DOHH2 (cell line): ENCODE measurements at regions not wholly inside any gene's neighbourhood (a gene's known extent, or its start where the extent isn't known, plus 50 kb on each side); places are given as distances from the start of the nearest gene placed in this dataset.

ENCODE experiments used
- H3F3A ChIP-seq: fragments of 200-600 bp; sonication (generic), shearing (Covaris generic); 2 replicates; pipeline ENCODE4 v1.6.0; 2016; ENCODE audit warnings: antibody characterized with exemption, mild to moderate bottlenecking; ENCODE audit not compliant: control insufficient read depth, insufficient read depth
- H3K27ac ChIP-seq: fragments of 200-600 bp; sonication (generic); 2 replicates; pipeline ENCODE4 v1.5.1; 2014; ENCODE audit warnings: low read depth, mild to moderate bottlenecking, low read length, moderate library complexity
- H3K27me3 ChIP-seq: fragments of 200-600 bp; sonication (generic); 2 replicates; pipeline ENCODE4 v1.6.1; 2014; ENCODE audit warnings: mild to moderate bottlenecking, low read length, mixed read lengths; ENCODE audit not compliant: control insufficient read depth
- H3K36me3 ChIP-seq: fragments of 200-600 bp; sonication (generic); 2 replicates; pipeline ENCODE4 v1.6.1; 2014; ENCODE audit warnings: mild to moderate bottlenecking, low read length, moderate library complexity, mixed read lengths; ENCODE audit not compliant: control insufficient read depth
- H3K4me1 ChIP-seq: fragments of 200-600 bp; sonication (generic); 2 replicates; pipeline ENCODE4 v1.6.1; 2014; ENCODE audit warnings: mild to moderate bottlenecking, low read length, mixed read lengths; ENCODE audit not compliant: control insufficient read depth
- H3K4me2 ChIP-seq: fragments of 200-600 bp; sonication (generic); 2 replicates; pipeline ENCODE4 v1.6.0; 2014; ENCODE audit warnings: mild to moderate bottlenecking, low read length, moderate library complexity
- H3K4me3 ChIP-seq: fragments of 200-600 bp; sonication (generic); 2 replicates; pipeline ENCODE4 v1.5.1; 2014; ENCODE audit warnings: mild to moderate bottlenecking, low read length, mixed read lengths
- H3K79me2 ChIP-seq: fragments of 200-600 bp; sonication (generic); 2 replicates; pipeline ENCODE4 v1.6.1; 2014; ENCODE audit warnings: mild to moderate bottlenecking, low read length, mixed read lengths; ENCODE audit not compliant: control insufficient read depth
- H3K9me2 ChIP-seq: fragments of 200-600 bp; sonication (generic); replicated peaks from 2 replicates; pipeline ENCODE4 v1.6.1; 2014; ENCODE audit warnings: mild to moderate bottlenecking, low read length, mixed read lengths; ENCODE audit not compliant: control insufficient read depth
- H3K9me3 ChIP-seq: fragments of 200-600 bp; sonication (generic); 2 replicates; pipeline ENCODE4 v1.6.1; 2014; ENCODE audit warnings: antibody characterized with exemption, low read length, mixed read lengths; ENCODE audit not compliant: control insufficient read depth, insufficient read depth
- H4K20me1 ChIP-seq: fragments of 200-600 bp; sonication (generic); 2 replicates; pipeline ENCODE4 v1.6.0; 2014; ENCODE audit warnings: low read depth, mild to moderate bottlenecking, antibody characterized with exemption, low read length, moderate library complexity; ENCODE audit not compliant: control insufficient read depth, insufficient read depth
- CTCF ChIP-seq: fragments of 200-600 bp; sonication (generic); IDR thresholded peaks from one replicate; pipeline ENCODE4 v1.5.1; 2014; ENCODE audit warnings: antibody characterized with exemption, mild to moderate bottlenecking, low read depth, low read length; ENCODE audit not compliant: poor library complexity, severe bottlenecking
- EZH2phosphoT487 ChIP-seq: fragments of 200-600 bp; sonication (generic); IDR thresholded peaks from 2 replicates; pipeline ENCODE4 v1.6.1; 2017; ENCODE audit warnings: borderline replicate concordance, mild to moderate bottlenecking, antibody characterized with exemption, low read length, moderate library complexity, mixed read lengths

GRCh38 chr1:106319612-106320011 is 736.9 kb upstream of the PRMT6 start:
- H3K4me1 ChIP-seq = no peaks in the 10 kb centered on the region
- H3K79me2 ChIP-seq = no peaks in the 10 kb centered on the region
- H3K27ac ChIP-seq = no peak overlapping the region
- no peak overlapping the region for H3K4me3 ChIP-seq
- no peaks in the 10 kb centered on the region for H3K27me3 ChIP-seq
- no peaks in the 10 kb centered on the region for H3F3A ChIP-seq
- H3K9me3 ChIP-seq = no peaks in the 10 kb centered on the region
- no peaks in the 10 kb centered on the region for H3K36me3 ChIP-seq
- H4K20me1 ChIP-seq = no peaks in the 10 kb centered on the region
- H3K4me2 ChIP-seq = no peak overlapping the region
- TF ChIP-seq CTCF (no peak), EZH2phosphoT487 (no peak)
- no peaks in the 10 kb centered on the region for H3K9me2 ChIP-seq

DNA sequence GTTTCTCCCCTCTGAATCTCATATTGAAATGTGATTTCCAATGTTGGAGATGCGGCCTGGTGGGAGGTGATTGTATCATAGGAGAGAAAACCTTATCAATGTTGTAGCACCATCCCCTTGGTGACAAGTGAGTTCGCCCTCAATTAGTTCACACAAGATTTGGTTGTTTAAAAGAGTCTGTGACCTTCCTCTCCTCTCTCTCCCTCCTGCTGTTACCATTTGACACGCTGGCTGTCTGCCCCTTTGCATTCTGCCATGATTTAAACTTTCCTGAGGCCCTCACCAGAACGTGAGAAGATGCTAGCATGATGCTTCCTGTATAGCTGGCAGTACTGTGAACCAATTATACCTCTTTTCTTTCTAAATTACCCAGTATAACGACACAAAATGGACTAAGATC is 730.9 kb upstream of the PRMT6 start:
- Histone ChIP-seq H3K4me2 (no peak overlapping the region), H3K9me3 (no peaks in the 10 kb centered on the region), H3K79me2 (no peaks in the 10 kb centered on the region), H4K20me1 (no peaks in the 10 kb centered on the region), H3K27me3 (no peaks in the 10 kb centered on the region), H3K36me3 (no peaks in the 10 kb centered on the region), H3K4me3 (no peak overlapping the region), H3K9me2 (no peaks in the 10 kb centered on the region; the same call in 1 of the 2 replicates), H3K4me1 (no peaks in the 10 kb centered on the region), H3K27ac (no peak overlapping the region), H3F3A (no peaks in the 10 kb centered on the region)
- no peak for TF ChIP-seq EZH2phosphoT487
- TF ChIP-seq CTCF = no peak

DNA sequence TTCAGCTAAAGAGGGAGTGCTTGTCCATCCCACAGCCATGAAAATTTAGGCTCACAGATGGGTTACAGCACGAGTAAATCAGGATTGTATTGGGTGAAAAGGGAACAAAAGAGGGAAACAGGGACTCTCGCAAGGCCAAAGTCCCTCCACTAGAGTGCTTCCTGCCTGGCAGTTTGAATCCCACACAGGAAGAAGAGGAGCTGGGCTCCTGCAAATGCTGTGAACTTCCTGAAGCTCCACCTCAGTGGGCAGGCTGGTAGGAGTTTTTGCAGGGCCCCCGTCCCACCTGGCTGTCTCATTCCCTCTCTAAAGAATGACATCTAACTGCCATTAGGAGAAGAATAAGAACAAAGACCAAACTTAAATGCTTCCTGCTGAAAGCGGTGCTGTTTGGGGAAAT is 712.0 kb upstream of the PRMT6 start:
- no peaks in the 10 kb centered on the region; the same call in 1 of the 2 replicates for H3K9me2 ChIP-seq
- H3K79me2 ChIP-seq = no peaks in the 10 kb centered on the region
- no peak for TF ChIP-seq CTCF
- no peak for TF ChIP-seq EZH2phosphoT487
- no peaks in the 10 kb centered on the region for H4K20me1 ChIP-seq
- H3K4me2 ChIP-seq = no peak overlapping the region
- no peaks in the 10 kb centered on the region for H3K27me3 ChIP-seq
- no peaks in the 10 kb centered on the region for H3K9me3 ChIP-seq
- H3F3A ChIP-seq = no peaks in the 10 kb centered on the region
- H3K4me3 ChIP-seq = no peak overlapping the region
- no peak overlapping the region for H3K27ac ChIP-seq
- H3K36me3 ChIP-seq = no peaks in the 10 kb centered on the region
- H3K4me1 ChIP-seq = no peaks in the 10 kb centered on the region

GRCh38 chr1:106360252-106360651 is 696.2 kb upstream of the PRMT6 start:
- no peaks in the 10 kb centered on the region for H3K4me1 ChIP-seq
- no peak overlapping the region for H3K27ac ChIP-seq
- no peaks in the 10 kb centered on the region for H3K27me3 ChIP-seq
- no peaks in the 10 kb centered on the region for H3K9me3 ChIP-seq
- H3K36me3 ChIP-seq = no peaks in the 10 kb centered on the region
- no peaks in the 10 kb centered on the region for H4K20me1 ChIP-seq
- no peak overlapping the region for H3K4me3 ChIP-seq
- TF ChIP-seq CTCF (peak; percentile 27), EZH2phosphoT487 (no peak)
- H3K4me2 ChIP-seq = no peak overlapping the region
- H3K79me2 ChIP-seq = no peaks in the 10 kb centered on the region
- no peaks in the 10 kb centered on the region for H3F3A ChIP-seq
- H3K9me2 ChIP-seq = no peaks in the 10 kb centered on the region
